ENCODE measurements at regions not wholly inside any gene's neighbourhood (a gene's known extent, or its start where the extent isn't known, plus 50 kb on each side); places are given as distances from the start of the nearest gene placed in this dataset.
A peak's percentile ranks its signal among the peaks of the same experiment; 100 is the strongest.

DNA sequence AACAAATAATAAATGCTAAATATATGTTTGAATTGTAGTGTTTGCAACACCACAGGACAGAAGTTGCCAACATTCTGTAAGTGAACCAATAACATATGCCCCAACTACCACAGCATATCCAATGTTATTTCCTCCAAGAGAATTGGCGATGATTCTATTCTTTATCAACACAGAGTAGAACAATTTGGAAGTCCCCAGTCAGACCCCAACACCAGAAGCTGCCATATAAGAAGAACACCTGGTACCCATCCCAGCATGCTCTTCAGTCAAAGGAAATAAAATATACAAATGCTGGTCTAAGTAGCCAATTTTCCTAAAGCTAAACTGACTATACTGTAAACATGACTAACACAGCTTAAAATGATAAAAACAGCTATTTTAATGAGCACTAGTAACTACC lies 145.7 kb downstream of the KLF12 start:
- CTCF ChIA-PET = no interaction called here

DNA sequence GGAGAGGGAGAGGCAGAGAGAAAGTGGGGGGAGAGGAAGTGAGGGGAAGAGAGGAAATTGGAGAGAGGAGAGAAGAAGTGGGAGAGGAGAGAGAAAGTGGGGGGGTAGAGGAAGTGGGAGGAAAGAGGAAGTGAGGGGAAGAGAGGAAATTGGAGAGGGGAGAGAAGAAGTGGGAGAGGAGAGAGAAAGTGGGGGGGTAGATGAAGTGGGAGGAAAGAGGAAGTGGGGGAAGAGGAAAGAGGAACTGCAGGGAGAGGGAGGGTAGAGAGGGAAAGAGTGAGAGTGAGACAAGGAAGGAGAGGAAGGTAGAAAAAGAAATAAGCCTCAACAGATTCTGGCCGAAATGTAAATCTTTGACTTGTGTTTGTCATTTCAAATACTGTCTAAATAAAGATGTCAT lies 146.6 kb downstream of the KLF12 start:
- POLR2A ChIA-PET = no interaction called here
- CTCF ChIA-PET = no interaction called here
- ATAC-seq (no peak), DNase-seq (no peak)
- intact Hi-C loops (cut with micrococcal nuclease) = no loop called here
- H3K27me3 Mint-ChIP-seq = no peaks in the 10 kb centered on the region
- peak overlapping the region; percentile 21 for H3K27ac Mint-ChIP-seq
- peaks cover 17% of the 10 kb centered on the region for H3K36me3 Mint-ChIP-seq (ENCODE audit: low read depth)
- TF ChIP-seq, protein P1, sequence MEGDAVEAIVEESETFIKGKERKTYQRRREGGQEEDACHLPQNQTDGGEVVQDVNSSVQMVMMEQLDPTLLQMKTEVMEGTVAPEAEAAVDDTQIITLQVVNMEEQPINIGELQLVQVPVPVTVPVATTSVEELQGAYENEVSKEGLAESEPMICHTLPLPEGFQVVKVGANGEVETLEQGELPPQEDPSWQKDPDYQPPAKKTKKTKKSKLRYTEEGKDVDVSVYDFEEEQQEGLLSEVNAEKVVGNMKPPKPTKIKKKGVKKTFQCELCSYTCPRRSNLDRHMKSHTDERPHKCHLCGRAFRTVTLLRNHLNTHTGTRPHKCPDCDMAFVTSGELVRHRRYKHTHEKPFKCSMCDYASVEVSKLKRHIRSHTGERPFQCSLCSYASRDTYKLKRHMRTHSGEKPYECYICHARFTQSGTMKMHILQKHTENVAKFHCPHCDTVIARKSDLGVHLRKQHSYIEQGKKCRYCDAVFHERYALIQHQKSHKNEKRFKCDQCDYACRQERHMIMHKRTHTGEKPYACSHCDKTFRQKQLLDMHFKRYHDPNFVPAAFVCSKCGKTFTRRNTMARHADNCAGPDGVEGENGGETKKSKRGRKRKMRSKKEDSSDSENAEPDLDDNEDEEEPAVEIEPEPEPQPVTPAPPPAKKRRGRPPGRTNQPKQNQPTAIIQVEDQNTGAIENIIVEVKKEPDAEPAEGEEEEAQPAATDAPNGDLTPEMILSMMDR (IDR thresholded peaks at IDR 0.05) = no peak
- H3K9me3 Mint-ChIP-seq = no peaks in the 10 kb centered on the region
- peaks cover 64% of the 10 kb centered on the region for H3K4me1 Mint-ChIP-seq (ENCODE audit: low read depth)
- no peak overlapping the region for H3K4me3 Mint-ChIP-seq

More for the DNA sequence above, 145.7 kb downstream of the KLF12 start:
- POLR2A ChIA-PET = interaction anchor here (1.2 kb wide), 1 partner anchor 13 kb away, joined by 3 read pairs; no protein-coding TSS in a partner anchor
- Mint-ChIP-seq H3K9me3 (no peaks in the 10 kb centered on the region), H3K27ac (peak overlapping the region; percentile 36), H3K4me1 (ENCODE audit: low read depth) (peaks cover 64% of the 10 kb centered on the region), H3K27me3 (no peaks in the 10 kb centered on the region), H3K4me3 (no peak overlapping the region), H3K36me3 (ENCODE audit: low read depth) (peaks cover 18% of the 10 kb centered on the region)
- ATAC-seq (no peak), DNase-seq (no peak)
- intact Hi-C loops (cut with micrococcal nuclease) = no loop called here
- TF ChIP-seq, protein P1 (IDR thresholded peaks at IDR 0.05) = no peak

DNA sequence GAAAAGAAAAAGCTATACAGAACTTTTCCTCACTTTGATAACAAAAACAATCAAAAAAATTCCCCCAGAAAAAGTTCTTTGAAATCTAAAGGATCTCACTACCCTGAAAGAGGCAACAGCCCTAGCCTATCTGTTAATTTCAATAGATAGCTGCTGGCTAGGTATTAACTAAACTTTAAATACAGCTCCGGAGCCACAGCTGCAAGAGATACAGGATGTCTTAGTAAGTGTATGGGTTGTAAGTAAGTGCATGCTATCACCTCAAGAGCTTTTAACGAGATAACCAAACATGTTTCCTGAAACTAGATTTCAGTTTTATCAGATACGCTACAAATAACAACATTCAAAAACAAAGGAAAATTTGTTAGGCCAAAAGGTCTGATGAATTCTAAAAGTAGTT lies 148.4 kb downstream of the KLF12 start:
- Mint-ChIP-seq H3K9me3 (no peaks in the 10 kb centered on the region), H3K27me3 (no peaks in the 10 kb centered on the region), H3K27ac (peak overlapping the region; percentile 90), H3K36me3 (ENCODE audit: low read depth) (peaks cover 11% of the 10 kb centered on the region), H3K4me1 (ENCODE audit: low read depth) (peaks cover 55% of the 10 kb centered on the region), H3K4me3 (peak overlapping the region; percentile 60)
- intact Hi-C loops (cut with micrococcal nuclease) = no loop called here
- TF ChIP-seq, protein P1 (IDR thresholded peaks at IDR 0.05) = no peak
- DNase-seq (peak; percentile 36), ATAC-seq (peak; percentile 38)
- ChIA-PET CTCF (interaction anchor here (0.7 to 2.3 kb wide), 15 partner anchors 9 to 301 kb away, joined by 3 to 10 read pairs (median 3); no protein-coding TSS in a partner anchor), POLR2A (interaction anchor here (0.5 to 2.9 kb wide), 3 partner anchors 146 to 1552 kb away, joined by 3 to 12 read pairs (median 3); partner anchors contain the start of gene KLF12)

DNA sequence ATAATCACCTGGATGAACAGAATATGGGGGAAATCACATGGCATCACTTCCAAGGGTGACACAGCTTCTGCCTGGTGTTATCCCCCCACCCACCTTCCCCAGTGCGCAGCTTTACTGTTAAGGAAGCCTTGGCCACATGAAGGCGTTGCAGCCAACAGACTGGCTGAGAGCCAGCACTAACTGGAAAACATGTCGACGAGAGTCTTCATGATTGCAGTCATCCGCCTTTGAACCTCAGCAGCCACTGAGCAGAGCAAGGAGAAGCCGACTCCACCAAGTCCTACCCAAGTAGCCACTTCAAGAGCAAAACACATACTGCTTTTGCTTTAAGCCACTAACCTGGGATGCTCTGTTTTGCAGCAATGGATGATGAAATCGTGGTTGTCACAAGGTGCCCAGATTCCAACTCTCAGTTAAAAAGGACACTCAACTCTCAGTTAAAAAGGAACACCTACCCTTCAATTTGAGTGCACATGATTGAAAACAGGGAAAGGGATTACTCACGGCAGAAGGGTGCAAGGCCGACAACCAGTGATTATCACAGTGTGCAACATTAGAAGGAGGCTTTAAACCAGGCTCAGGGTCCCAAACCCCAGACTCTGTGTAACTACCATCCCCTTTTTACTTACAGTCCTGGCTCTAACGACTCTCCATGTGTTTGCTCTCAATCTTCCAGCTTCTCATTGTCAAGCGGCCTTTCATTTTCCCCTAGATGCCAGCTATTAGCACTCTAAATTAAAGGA lies 149.1 kb downstream of the KLF12 start:
- H3K27me3 Mint-ChIP-seq = no peaks in the 10 kb centered on the region
- H3K4me1 Mint-ChIP-seq (ENCODE audit: low read depth) = peaks cover 56% of the 10 kb centered on the region
- ChIA-PET CTCF (interaction anchor here (0.7 to 2.3 kb wide), 14 partner anchors 10 to 301 kb away, joined by 3 to 10 read pairs (median 3); no protein-coding TSS in a partner anchor), POLR2A (interaction anchor here (0.5 to 2.9 kb wide), 6 partner anchors 10 to 1553 kb away, joined by 3 to 12 read pairs (median 3); partner anchors contain the start of gene KLF12)
- TF ChIP-seq, protein P1 (IDR thresholded peaks at IDR 0.05) = no peak
- H3K4me3 Mint-ChIP-seq = peak overlapping the region; percentile 60
- H3K36me3 Mint-ChIP-seq (ENCODE audit: low read depth) = peaks cover 13% of the 10 kb centered on the region
- peak; percentile 88 for ATAC-seq
- H3K27ac Mint-ChIP-seq = peak overlapping the region; percentile 90
- intact Hi-C loops (cut with micrococcal nuclease) = no loop called here
- no peaks in the 10 kb centered on the region for H3K9me3 Mint-ChIP-seq
- DNase-seq = peak; percentile 89

DNA sequence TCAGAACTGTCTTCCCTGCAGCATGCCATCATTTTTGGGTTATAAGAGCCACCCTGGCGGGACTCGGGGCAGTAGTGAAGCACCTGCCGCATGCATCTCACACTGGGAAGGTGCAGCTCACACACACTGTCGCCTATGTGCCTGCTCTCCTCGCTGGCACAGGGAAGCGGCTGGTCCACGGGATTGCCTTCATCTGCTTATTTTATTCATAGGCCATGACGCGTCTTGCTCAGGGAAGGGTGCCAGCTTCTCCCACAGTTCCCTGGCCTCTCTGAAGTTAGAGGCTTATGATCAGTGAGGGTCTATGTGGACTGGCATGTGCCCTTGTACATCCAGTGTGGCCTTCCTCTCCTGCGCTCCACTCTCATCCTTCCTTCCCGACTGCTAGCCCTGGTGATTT lies 150.0 kb downstream of the KLF12 start:
- peaks cover 54% of the 10 kb centered on the region for H3K4me1 Mint-ChIP-seq (ENCODE audit: low read depth)
- POLR2A ChIA-PET = interaction anchor here (0.9 to 2.9 kb wide), 4 partner anchors 9 to 149 kb away, joined by 3 to 12 read pairs (median 3); partner anchors contain the start of gene KLF12

More for the DNA sequence above, 150.0 kb downstream of the KLF12 start:
- Mint-ChIP-seq H3K9me3 (no peaks in the 10 kb centered on the region), H3K36me3 (ENCODE audit: low read depth) (peaks cover 13% of the 10 kb centered on the region), H3K4me3 (no peak overlapping the region), H3K27ac (peak overlapping the region; percentile 90), H3K27me3 (no peaks in the 10 kb centered on the region)
- DNase-seq (no peak), ATAC-seq (no peak)
- intact Hi-C loops (cut with micrococcal nuclease) = no loop called here
- CTCF ChIA-PET = interaction anchor here (2.3 kb wide), 1 partner anchor 11 kb away, joined by 10 read pairs; no protein-coding TSS in a partner anchor
- TF ChIP-seq, protein P1 (IDR thresholded peaks at IDR 0.05) = no peak
